GM21515 (cell line): ENCODE measurements at regions not wholly inside any gene's neighbourhood (a gene's known extent, or its start where the extent isn't known, plus 50 kb on each side); places are given as distances from the start of the nearest gene placed in this dataset.
A peak's percentile ranks its signal among the peaks of the same experiment; 100 is the strongest.

Experiments used
- ATAC-seq: cut with Tn5 transposase; IDR thresholded peaks from one replicate; pipeline ENCODE4 v1.9.1; 2021; ENCODE audit not compliant: unreplicated experiment

DNA sequence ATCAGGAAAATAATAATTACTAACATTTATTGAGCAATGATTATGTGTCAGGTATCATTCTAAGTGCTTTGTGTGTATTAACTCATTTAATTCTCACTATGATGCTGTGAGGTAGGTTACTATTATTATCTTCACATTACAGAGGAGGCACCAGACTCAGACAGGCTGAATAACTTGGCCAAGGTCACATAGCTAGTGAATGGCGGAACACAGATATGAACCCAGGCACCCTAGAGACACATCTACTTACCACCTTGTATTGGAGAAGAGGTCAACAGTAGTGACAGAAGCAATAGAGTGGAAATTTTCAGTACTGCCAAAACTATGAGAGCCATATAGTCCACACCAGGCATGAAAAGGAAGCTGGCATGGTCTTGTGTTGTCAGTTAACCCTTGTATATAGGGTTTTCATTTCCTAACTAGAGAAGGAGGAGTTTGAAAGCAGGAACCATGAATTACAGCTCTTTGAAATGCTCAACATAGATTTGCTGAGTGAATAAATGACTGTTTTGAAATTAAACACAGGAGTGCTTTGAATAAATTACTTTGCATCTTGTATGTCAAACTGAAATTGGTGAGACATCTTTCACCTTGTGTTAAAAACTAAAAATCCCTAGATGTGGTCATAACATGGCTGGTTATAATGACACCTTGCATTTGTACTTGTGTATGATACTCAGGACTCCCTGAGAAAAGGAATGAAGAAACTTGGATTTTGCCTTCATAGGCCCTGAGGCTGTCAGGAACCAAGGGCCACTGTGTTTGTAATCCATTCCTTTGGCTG lies 71.8 kb downstream of the RTL9 start:
- ATAC-seq = no peak

DNA sequence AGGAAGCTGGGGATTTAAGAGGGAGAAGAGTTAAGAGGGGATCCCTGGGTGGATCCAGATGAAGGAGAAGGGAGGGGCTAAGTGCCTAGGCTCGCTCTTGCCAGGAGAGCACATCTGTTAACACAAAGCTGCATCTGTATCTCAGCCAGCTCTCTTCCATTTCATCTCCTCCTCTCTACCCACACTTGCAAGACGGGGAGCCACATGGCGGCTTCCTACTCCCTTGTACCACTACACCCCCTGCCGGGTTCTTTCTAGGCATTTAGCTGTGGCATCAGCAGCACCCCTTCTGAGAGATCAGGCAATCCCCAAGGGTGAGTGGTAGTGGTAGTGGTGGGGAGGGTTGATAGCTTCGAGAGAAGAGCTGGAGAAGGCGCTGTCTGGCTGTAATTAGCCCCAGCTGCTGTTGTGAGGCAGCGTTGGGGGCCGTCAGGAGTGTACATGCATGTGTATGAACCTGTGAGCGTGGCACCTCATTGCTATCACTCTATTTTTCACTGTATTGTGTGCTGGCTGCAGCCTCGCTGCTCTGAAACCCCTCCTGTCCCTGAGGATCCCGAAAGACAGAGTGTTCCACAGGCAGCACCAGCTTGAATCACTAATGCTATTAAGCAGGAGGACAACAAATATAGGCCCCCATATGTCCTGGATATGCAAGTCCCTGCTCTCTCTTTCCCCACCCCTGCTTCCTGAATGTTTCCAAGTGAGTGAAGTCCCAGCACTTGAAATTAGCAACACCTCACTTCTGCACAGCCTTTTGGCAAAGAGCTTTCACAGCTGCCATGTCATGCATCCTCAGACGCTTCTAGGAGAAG lies 73.7 kb downstream of the RTL9 start:
- no peak for ATAC-seq

- no peak for ATAC-seq
Measured at GRCh38 chrX:110432906-110433215, 74.2 kb downstream of the RTL9 start.

GRCh38 chrX:110435196-110435595 lies 76.5 kb downstream of the RTL9 start:
- ATAC-seq = no peak

GRCh38 chrX:110436523-110436922 lies 77.9 kb downstream of the RTL9 start:
- no peak for ATAC-seq

GRCh38 chrX:110437686-110438085 lies 79.0 kb downstream of the RTL9 start:
- no peak for ATAC-seq

GRCh38 chrX:110440016-110440805 lies 81.6 kb downstream of the RTL9 start:
- no peak for ATAC-seq

- ATAC-seq = peak; percentile 79
Measured at GRCh38 chrX:110442635-110443034, 84.0 kb downstream of the RTL9 start.

GRCh38 chrX:110444996-110445395 lies 86.3 kb downstream of the RTL9 start:
- ATAC-seq = no peak

DNA sequence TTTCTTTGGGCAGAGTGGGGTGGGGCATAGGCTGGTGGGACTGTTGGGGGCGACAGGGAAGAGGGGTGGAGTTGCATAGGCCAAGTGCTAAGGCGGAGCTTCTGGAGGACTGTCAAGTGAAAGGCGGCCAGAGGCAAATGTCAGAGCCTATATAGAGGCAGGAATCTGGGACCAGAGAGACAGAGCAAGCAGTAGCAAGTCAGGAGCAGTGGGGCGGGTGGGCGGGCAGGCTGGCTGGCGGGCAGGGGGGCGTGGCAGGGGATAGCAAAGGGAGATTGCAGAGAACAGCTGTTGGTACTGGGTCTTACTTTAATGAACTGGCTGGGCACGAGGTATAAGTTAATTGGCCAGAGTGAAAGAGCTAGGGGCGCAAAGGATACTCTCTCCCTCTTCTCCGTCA lies 89.8 kb downstream of the RTL9 start:
- no peak for ATAC-seq

DNA sequence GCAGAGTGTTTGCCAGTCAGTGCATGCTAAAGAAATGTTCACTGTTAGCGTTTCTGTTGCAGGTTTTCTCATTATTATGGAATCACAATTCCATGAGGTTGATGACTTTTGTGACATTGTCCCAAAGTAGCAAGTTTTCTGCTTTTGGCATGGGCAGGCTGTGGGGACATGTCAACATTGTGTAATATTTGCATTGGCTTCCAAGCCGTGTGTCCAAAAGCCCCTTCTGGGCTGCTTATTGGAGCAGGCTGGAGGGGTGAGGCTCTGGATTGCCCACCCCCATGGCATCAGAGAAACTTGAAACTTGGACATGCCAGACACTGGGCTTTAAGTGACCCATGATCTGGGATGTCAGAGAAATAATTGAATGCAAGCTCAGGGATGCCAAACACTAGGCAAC lies 90.7 kb downstream of the RTL9 start:
- no peak for ATAC-seq

- ATAC-seq = peak; percentile 86
Measured at GRCh38 chrX:110450050-110450449, 91.4 kb downstream of the RTL9 start.

- ATAC-seq = no peak
Measured at GRCh38 chrX:110454336-110454735, 95.7 kb downstream of the RTL9 start.

GRCh38 chrX:110462957-110463356 lies 104.3 kb downstream of the RTL9 start:
- ATAC-seq = no peak

- ATAC-seq = no peak
Measured at GRCh38 chrX:110466790-110467189, 108.1 kb downstream of the RTL9 start.

GRCh38 chrX:110472265-110472664 lies 113.6 kb downstream of the RTL9 start:
- ATAC-seq = no peak

- ATAC-seq = no peak
Measured at GRCh38 chrX:110477593-110478228, 119.1 kb downstream of the RTL9 start.

- ATAC-seq = no peak
Measured at GRCh38 chrX:110491846-110492620, 133.4 kb downstream of the RTL9 start.

DNA sequence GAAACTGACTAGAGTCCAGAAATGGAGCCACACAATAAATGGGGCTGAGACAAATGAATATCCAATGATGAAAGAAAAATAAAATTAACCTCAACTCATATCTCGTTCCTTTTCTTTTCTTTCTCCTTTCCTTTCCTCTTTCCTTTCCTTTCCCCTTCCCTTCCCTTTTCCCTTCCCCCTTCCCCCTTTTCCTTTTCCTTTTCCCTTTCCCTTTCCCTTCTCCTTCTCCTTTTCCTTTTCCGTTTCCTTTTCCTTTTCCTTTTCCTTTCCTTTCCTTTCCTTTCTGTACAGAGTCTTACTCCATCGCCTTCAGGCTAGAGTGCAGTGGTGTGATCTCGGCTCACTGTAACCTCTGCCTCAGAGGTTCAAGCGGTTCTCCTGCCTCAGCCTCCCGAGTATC lies 146.3 kb downstream of the RTL9 start:
- no peak for ATAC-seq

- no peak for ATAC-seq
Measured at GRCh38 chrX:110509755-110510532, 151.3 kb downstream of the RTL9 start.
